Neuronal stem cell (in vitro differentiated cells): ENCODE measurements at regions not wholly inside any gene's neighbourhood (a gene's known extent, or its start where the extent isn't known, plus 50 kb on each side); places are given as distances from the start of the nearest gene placed in this dataset.

Experiments
- DNase-seq: peaks from one replicate; pipeline ENCODE4 v3.0.0-alpha.2; 2013; ENCODE audit warnings: low spot score
- H2AFZ ChIP-seq: one replicate; pipeline ENCODE4 v1.6.1; 2013; ENCODE audit warnings: mild to moderate bottlenecking, low read length, inconsistent platforms
- H2AK5ac ChIP-seq: 2 replicates; pipeline ENCODE4 v1.6.1; 2013; ENCODE audit warnings: low read depth, mild to moderate bottlenecking, inconsistent platforms, low read length, moderate library complexity, mixed read lengths
- H2BK120ac ChIP-seq: 2 replicates; pipeline ENCODE4 v1.6.1; 2013; ENCODE audit warnings: low read depth, mild to moderate bottlenecking, inconsistent platforms, low read length, moderate library complexity, mixed read lengths
- H2BK12ac ChIP-seq: one replicate; pipeline ENCODE4 v1.6.1; 2013; ENCODE audit warnings: low read length, inconsistent platforms
- H2BK15ac ChIP-seq: 2 replicates; pipeline ENCODE4 v1.6.1; 2013; ENCODE audit warnings: mild to moderate bottlenecking, low read length, inconsistent platforms, mixed read lengths
- H2BK5ac ChIP-seq: one replicate; pipeline ENCODE4 v1.6.1; 2013; ENCODE audit warnings: inconsistent platforms, mild to moderate bottlenecking, low read length, moderate library complexity
- H3K14ac ChIP-seq: one replicate; pipeline ENCODE4 v1.6.1; 2013; ENCODE audit warnings: low read length, inconsistent platforms
- H3K18ac ChIP-seq: 2 replicates; pipeline ENCODE4 v1.6.1; 2013; ENCODE audit warnings: low read length, inconsistent platforms
- H3K23ac ChIP-seq: 2 replicates; pipeline ENCODE4 v1.6.1; 2013; ENCODE audit warnings: low read depth, mild to moderate bottlenecking, mixed read lengths, low read length, inconsistent platforms; ENCODE audit not compliant: poor library complexity
- H3K27ac ChIP-seq: replicated peaks from 3 replicates; pipeline ENCODE4 v1.5.1; 2013; ENCODE audit warnings: low read length, inconsistent platforms
- H3K27me3 ChIP-seq, 3 experiments: 2 replicates each; pipeline ENCODE4 v1.6.1; 2013; ENCODE audit warnings: low read length in 3 of 3, mild to moderate bottlenecking in 2 of 3, inconsistent platforms in 1 of 3, low read depth in 1 of 3, mixed read lengths in 1 of 3, moderate library complexity in 1 of 3; ENCODE audit not compliant: control insufficient read depth in 3 of 3, insufficient read depth in 3 of 3
- H3K36me3 ChIP-seq, 2 donors: replicated peaks in 1 of 2; 2 replicates each; pipeline ENCODE4 v1.6.1; 2013; ENCODE audit warnings: low read length in 2 of 2; ENCODE audit not compliant: control insufficient read depth in 2 of 2, insufficient read depth in 2 of 2
- H3K4ac ChIP-seq: 2 replicates; pipeline ENCODE4 v1.6.1; 2013; ENCODE audit warnings: inconsistent platforms, mild to moderate bottlenecking, low read length, moderate library complexity
- H3K4me1 ChIP-seq, 2 donors: 1 replicate in 1 of 2; 2 replicates in 1 of 2; pipeline ENCODE4 v1.6.1; 2013; ENCODE audit warnings: low read length in 2 of 2, low read depth in 1 of 2; ENCODE audit not compliant: control insufficient read depth in 2 of 2, insufficient read depth in 1 of 2
- H3K4me2 ChIP-seq: one replicate; pipeline ENCODE4 v1.6.1; 2013; ENCODE audit warnings: mild to moderate bottlenecking, low read length, inconsistent platforms; ENCODE audit not compliant: insufficient read depth, poor library complexity, severe bottlenecking
- H3K4me3 ChIP-seq, 2 donors: 2 replicates each; pipeline ENCODE4 v1.5.1; 2013; ENCODE audit warnings: low read length in 2 of 2, mild to moderate bottlenecking in 2 of 2, inconsistent platforms in 1 of 2, moderate library complexity in 1 of 2
- H3K79me1 ChIP-seq: one replicate; pipeline ENCODE4 v1.6.1; 2013; ENCODE audit warnings: low read depth, mild to moderate bottlenecking, inconsistent platforms, low read length, moderate library complexity
- H3K9ac ChIP-seq: one replicate; pipeline ENCODE4 v1.6.1; 2013; ENCODE audit warnings: mild to moderate bottlenecking, low read depth, low read length, inconsistent platforms; ENCODE audit not compliant: poor library complexity
- H3K9me3 ChIP-seq, 2 donors: replicated peaks in 1 of 2; 2 replicates each; pipeline versions ENCODE3 to v1.6.1; 2013; ENCODE audit warnings: low read length in 2 of 2, mild to moderate bottlenecking in 2 of 2, inconsistent platforms in 1 of 2, low read depth in 1 of 2, mixed read lengths in 1 of 2, moderate library complexity in 1 of 2; ENCODE audit not compliant: control insufficient read depth in 2 of 2, insufficient read depth in 1 of 2
- H4K8ac ChIP-seq: one replicate; pipeline ENCODE4 v1.6.1; 2013; ENCODE audit warnings: low read depth, mild to moderate bottlenecking, inconsistent platforms, low read length, moderate library complexity
- H4K91ac ChIP-seq: one replicate; pipeline ENCODE4 v1.6.1; 2013; ENCODE audit warnings: low read length, low read depth, mild to moderate bottlenecking, inconsistent platforms; ENCODE audit not compliant: poor library complexity
- WGBS, 2 donors: extraction: QIAGEN DNeasy Blood & Tissue Kit; methylation state at CpG; one replicate each; pipeline ENCODE4 v1.1.7; 2013; ENCODE audit warnings: missing lambda C conversion rate in 2 of 2, mixed read lengths in 1 of 2; ENCODE audit not compliant: insufficient read length in 2 of 2, insufficient replicate concordance in 1 of 2; ENCODE audit errors: extremely low coverage in 2 of 2; 5-methylcytosine and 5-hydroxymethylcytosine counted together

DNA sequence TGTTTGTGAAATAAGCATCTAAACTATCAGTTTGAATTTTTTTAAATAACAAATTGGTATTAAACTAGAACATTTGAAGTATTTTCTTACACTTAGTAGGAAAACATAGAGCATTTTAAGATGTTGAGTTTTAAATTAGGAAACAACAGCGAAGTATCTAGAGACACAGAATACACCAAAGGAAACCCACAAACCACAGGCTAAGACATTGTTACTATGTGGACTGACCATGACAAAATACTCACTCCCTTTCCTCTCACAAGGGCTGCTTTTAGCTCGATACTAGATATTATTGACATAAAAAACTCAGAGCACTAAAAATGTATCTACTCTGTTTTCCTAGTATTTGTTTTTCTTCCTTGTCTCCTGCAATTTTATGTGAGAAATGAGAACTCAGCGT lies 266.0 kb upstream of the CITED2 start:
- Histone ChIP-seq H3K79me1 (no peaks in the 10 kb centered on the region), H3K27ac (no peak overlapping the region), H3K4ac (no peak overlapping the region), H4K91ac (no peak overlapping the region), H3K9ac (no peak overlapping the region), H3K36me3 (no peaks in the 10 kb centered on the region), H3K4me1 (peaks cover 3 to 6% of the 10 kb centered on the region in 2 donors), H2BK5ac (no peak overlapping the region), H2BK12ac (no peak overlapping the region), H2AFZ (no peak overlapping the region), H3K4me3 (no peak overlapping the region), H3K4me2 (no peak overlapping the region), H2BK15ac (no peak overlapping the region), H3K9me3 (no peaks in the 10 kb centered on the region), H3K27me3 (no peaks in the 10 kb centered on the region), H2BK120ac (no peak overlapping the region), H4K8ac (no peak overlapping the region), H3K23ac (no peak overlapping the region), H2AK5ac (no peak overlapping the region), H3K14ac (no peak overlapping the region), H3K18ac (no peak overlapping the region)
- no CpG with 5 or more reads among the region's 3 CpGs for WGBS, 2 donors
- no peak for DNase-seq

DNA sequence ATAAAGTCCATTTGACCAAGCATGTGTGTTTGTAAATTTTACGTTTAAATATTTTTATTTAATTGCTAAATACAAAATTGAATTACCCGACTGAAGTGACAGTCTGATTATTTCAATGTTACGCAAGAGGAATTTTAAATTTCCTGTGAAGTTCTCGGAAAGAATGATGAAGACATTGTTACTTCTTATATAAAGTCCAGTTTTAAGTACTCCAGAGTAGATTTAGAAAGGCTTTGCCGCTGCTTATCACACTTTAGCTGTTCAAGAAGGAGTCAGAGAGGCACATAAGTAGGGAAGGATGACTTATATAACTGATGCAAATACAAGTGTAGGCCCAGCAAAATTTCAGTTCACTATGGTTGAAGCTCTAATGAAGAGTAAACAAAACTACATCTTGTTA lies 265.1 kb upstream of the CITED2 start:
- Histone ChIP-seq H2BK12ac (no peak overlapping the region), H2AK5ac (no peak overlapping the region), H2AFZ (no peak overlapping the region), H3K23ac (no peak overlapping the region), H2BK5ac (no peak overlapping the region), H4K8ac (no peak overlapping the region), H3K4me2 (no peak overlapping the region), H3K9ac (no peak overlapping the region), H3K27ac (no peak overlapping the region), H3K79me1 (no peaks in the 10 kb centered on the region), H3K4ac (no peak overlapping the region), H4K91ac (no peak overlapping the region), H3K4me1 (peaks cover 0 to 4% of the 10 kb centered on the region in 2 donors), H3K4me3 (no peak overlapping the region), H3K14ac (no peak overlapping the region), H3K27me3 (no peaks in the 10 kb centered on the region), H2BK120ac (no peak overlapping the region), H3K36me3 (no peaks in the 10 kb centered on the region), H3K9me3 (no peaks in the 10 kb centered on the region), H3K18ac (no peak overlapping the region), H2BK15ac (no peak overlapping the region)
- WGBS, 2 donors, result no CpG with 5 or more reads among the region's 5 CpGs
- no peak for DNase-seq

DNA sequence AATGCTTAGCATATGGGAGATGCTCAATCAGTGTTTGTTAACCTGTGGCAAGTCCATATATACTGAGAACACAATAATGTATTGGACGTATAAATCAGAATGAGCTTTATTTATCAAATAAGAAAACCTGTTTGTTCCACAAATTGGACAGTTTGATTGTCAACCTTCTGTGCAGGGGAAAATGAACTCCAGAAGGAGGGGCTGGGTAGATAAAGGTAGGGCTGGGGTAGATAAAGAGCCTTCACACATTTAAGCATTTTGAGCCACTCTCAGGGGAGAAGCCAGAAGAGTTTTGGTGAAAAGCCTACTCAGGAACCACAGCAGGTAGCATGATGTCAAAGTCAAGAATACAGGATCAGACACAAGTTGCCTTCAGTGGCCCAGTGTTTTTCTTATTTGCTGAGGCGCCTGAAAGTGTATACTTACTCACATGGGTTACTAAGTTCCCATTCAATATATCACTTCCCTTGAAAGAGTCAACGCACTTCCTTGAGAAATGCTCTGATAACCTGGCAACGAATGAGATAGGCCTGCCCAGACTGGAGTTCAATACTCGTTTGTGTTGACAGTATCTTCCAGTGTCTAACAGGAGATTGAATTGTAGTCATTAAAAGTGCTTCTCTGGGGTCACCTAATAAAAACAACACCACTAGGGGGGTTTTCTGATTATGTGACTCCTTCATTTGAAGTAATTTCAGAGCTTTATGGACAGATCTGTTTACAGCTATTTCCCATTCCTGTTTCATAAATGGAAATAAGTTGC lies 263.9 kb upstream of the CITED2 start:
- Histone ChIP-seq H3K79me1 (no peaks in the 10 kb centered on the region), H2BK5ac (no peak overlapping the region), H2AFZ (no peak overlapping the region), H3K4me2 (no peak overlapping the region), H2BK12ac (no peak overlapping the region), H3K4me1 (no peaks in the 10 kb centered on the region), H3K9me3 (no peaks in the 10 kb centered on the region), H3K27ac (no peak overlapping the region), H3K4me3 (no peak overlapping the region), H3K14ac (no peak overlapping the region), H2AK5ac (no peak overlapping the region), H3K9ac (no peak overlapping the region), H3K36me3 (no peaks in the 10 kb centered on the region), H2BK120ac (no peak overlapping the region), H3K27me3 (no peaks in the 10 kb centered on the region), H4K91ac (no peak overlapping the region), H3K18ac (no peak overlapping the region), H4K8ac (no peak overlapping the region), H3K23ac (no peak overlapping the region), H3K4ac (no peak overlapping the region), H2BK15ac (no peak overlapping the region)
- no CpG with 5 or more reads among the region's 5 CpGs for WGBS, 2 donors
- DNase-seq, result no peak

DNA sequence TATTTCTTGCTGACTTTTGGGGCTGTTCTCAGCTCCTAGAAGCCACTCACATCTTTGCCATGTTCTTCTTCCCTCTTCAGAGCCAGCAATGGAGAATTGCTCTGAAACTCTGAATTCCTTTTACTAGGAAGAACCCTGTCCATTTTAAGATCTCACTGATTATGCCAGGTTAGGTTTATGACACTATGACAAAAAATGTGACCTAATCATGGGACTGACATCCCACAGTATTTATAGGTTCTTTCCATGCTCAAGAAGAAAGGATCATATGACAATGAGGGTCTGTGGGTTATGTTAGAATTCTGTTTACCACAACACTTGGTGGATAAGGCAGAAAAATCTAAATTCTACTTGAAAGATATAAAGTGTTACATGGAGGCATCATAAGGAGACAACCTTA lies 263.3 kb upstream of the CITED2 start:
- H3K4me2 ChIP-seq, result no peak overlapping the region
- no peak overlapping the region for H2BK12ac ChIP-seq
- H2BK120ac ChIP-seq, result no peak overlapping the region
- H3K23ac ChIP-seq, result no peak overlapping the region
- H2AFZ ChIP-seq, result no peak overlapping the region
- H2BK5ac ChIP-seq, result no peak overlapping the region
- DNase-seq, result no peak
- H3K79me1 ChIP-seq, result no peaks in the 10 kb centered on the region
- no peak overlapping the region for H2BK15ac ChIP-seq
- H3K9ac ChIP-seq, result no peak overlapping the region
- H2AK5ac ChIP-seq, result no peak overlapping the region
- no peak overlapping the region for H4K8ac ChIP-seq
- H3K14ac ChIP-seq, result no peak overlapping the region
- H3K36me3 ChIP-seq, result no peaks in the 10 kb centered on the region
- H3K4ac ChIP-seq, result no peak overlapping the region
- H3K27ac ChIP-seq, result no peak overlapping the region
- no peaks in the 10 kb centered on the region for H3K27me3 ChIP-seq
- no peak overlapping the region for H3K18ac ChIP-seq
- no peaks in the 10 kb centered on the region for H3K9me3 ChIP-seq
- H3K4me3 ChIP-seq, result no peak overlapping the region
- no peaks in the 10 kb centered on the region for H3K4me1 ChIP-seq
- H4K91ac ChIP-seq, result no peak overlapping the region
